Adipocyte (in vitro differentiated cells): ENCODE measurements at regions not wholly inside any gene's neighbourhood (a gene's known extent, or its start where the extent isn't known, plus 50 kb on each side); places are given as distances from the start of the nearest gene placed in this dataset.

ENCODE experiments used
- DNase-seq: peaks from one replicate; pipeline ENCODE4 v3.0.0-alpha.2; 2015; ENCODE audit warnings: low read depth
- H3K27me3 ChIP-seq: replicated peaks from 2 replicates; pipeline ENCODE4 v1.7.0; 2013; ENCODE audit warnings: mild to moderate bottlenecking, low read length, moderate library complexity; ENCODE audit not compliant: control insufficient read depth, insufficient read depth
- H3K36me3 ChIP-seq: 2 replicates; pipeline ENCODE4 v1.7.0; 2013; ENCODE audit warnings: low read length, mild to moderate bottlenecking, moderate library complexity; ENCODE audit not compliant: control insufficient read depth, insufficient read depth, severe bottlenecking
- H3K4me1 ChIP-seq: 2 replicates; pipeline ENCODE4 v1.7.0; 2013; ENCODE audit warnings: mild to moderate bottlenecking, low read length, moderate library complexity; ENCODE audit not compliant: control insufficient read depth, insufficient read depth
- H3K4me3 ChIP-seq: 2 replicates; pipeline ENCODE4 v1.7.0; 2013; ENCODE audit warnings: mild to moderate bottlenecking, low read length, moderate library complexity
- H3K9ac ChIP-seq: 2 replicates; pipeline ENCODE4 v1.7.0; 2013; ENCODE audit warnings: mild to moderate bottlenecking, low read length, moderate library complexity
- H3K9me3 ChIP-seq: 2 replicates; pipeline ENCODE4 v1.7.0; 2013; ENCODE audit warnings: mild to moderate bottlenecking, low read length, moderate library complexity; ENCODE audit not compliant: control insufficient read depth

DNA sequence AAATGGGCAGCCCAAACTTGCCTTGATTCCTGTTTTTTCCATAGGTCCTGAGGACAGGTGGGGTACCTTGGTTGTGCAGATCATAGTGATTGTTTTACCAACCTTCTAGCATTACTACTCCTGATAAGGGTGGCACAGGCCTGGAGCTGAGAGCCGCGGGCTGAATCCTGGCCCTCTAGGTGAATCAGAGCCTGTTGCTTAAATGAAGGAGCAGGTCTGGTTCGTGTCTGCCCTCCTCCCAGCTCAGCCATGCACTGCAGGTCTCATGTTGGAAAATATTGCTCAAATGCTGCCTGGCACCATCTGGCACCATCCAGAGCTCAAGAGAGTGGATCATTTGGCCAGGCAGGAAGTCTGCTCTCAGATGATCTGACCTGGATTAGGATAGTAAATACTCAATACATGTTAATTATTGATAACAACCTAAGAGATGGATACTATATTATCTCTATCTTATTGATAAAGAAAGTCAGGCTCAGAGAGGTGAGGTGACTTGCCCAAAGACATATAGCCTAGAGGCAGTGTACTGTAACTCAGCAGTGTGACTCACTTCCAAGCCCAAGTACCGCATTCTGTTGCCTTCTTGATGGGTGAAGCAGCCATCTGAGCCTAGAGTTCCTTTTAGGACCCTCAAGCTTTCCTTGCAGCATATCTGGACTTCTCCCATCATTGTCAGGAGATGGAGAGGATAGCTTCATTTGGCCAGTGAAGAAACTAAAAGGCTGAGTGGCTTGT, 104.3 kb upstream of the PITX1 start:
- no peak overlapping the region for H3K9ac ChIP-seq
- H3K9me3 ChIP-seq, result no peaks in the 10 kb centered on the region
- peaks cover 26% of the 10 kb centered on the region for H3K4me1 ChIP-seq
- no peaks in the 10 kb centered on the region for H3K36me3 ChIP-seq
- no peak overlapping the region for H3K4me3 ChIP-seq
- DNase-seq, result no peak
- H3K27me3 ChIP-seq, result no peaks in the 10 kb centered on the region

DNA sequence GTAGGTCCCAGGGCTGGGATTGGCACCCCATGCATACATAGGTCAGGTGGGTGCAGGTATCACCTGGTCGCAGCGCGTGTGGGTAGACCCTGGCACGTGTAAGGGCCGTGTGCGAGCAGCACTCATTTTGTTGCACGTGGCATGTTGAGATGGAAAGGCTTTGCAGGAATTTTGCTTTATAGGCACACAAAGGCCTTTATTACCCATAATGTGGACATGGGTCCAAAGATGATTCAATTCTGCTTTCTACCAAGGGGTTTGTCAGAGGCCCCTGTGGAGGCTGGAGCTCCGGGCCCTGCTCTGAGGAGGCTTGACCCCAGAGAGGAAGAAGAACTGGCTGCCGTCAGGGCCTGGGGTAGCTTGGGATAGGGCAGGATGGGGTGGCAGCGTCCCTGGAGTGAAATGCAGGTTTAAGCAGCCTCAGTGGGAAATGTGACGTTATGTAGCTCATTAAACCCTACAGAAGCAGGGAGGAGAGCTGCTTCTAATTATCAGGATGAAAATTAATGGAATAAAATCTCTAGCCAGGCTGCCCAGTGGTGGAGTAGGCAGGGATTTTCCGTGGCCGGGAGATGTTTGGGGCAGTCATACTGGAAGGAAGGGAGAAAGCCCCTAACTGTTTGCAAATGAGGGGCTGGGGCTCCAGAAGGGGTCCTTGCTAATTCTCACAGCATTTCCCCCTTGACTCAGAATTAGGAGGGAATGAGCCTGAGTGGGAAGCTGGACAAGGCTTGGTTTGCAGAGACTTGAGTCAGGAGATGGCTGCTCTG, 103.3 kb upstream of the PITX1 start:
- DNase-seq, result no peak
- H3K36me3 ChIP-seq, result no peaks in the 10 kb centered on the region
- H3K9me3 ChIP-seq, result no peaks in the 10 kb centered on the region
- no peak overlapping the region for H3K9ac ChIP-seq
- H3K4me1 ChIP-seq, result peaks cover 26% of the 10 kb centered on the region
- H3K27me3 ChIP-seq, result no peaks in the 10 kb centered on the region
- H3K4me3 ChIP-seq, result no peak overlapping the region

- DNase-seq, result no peak
- H3K9ac ChIP-seq, result no peak overlapping the region
- H3K4me1 ChIP-seq, result peaks cover 26% of the 10 kb centered on the region
- H3K4me3 ChIP-seq, result no peak overlapping the region
- no peaks in the 10 kb centered on the region for H3K9me3 ChIP-seq
- no peaks in the 10 kb centered on the region for H3K36me3 ChIP-seq
- H3K27me3 ChIP-seq, result no peaks in the 10 kb centered on the region
Measured at GRCh38 chr5:135136546-135136945, 102.5 kb upstream of the PITX1 start.

GRCh38 chr5:135135530-135136226, 101.7 kb upstream of the PITX1 start:
- peaks cover 24% of the 10 kb centered on the region for H3K4me1 ChIP-seq
- no peak overlapping the region for H3K9ac ChIP-seq
- DNase-seq, result no peak
- H3K4me3 ChIP-seq, result no peak overlapping the region
- H3K9me3 ChIP-seq, result no peaks in the 10 kb centered on the region
- H3K27me3 ChIP-seq, result no peaks in the 10 kb centered on the region
- H3K36me3 ChIP-seq, result no peaks in the 10 kb centered on the region

- Histone ChIP-seq H3K9ac (no peak overlapping the region), H3K36me3 (no peaks in the 10 kb centered on the region), H3K27me3 (no peaks in the 10 kb centered on the region), H3K9me3 (no peaks in the 10 kb centered on the region), H3K4me1 (peaks cover 15% of the 10 kb centered on the region), H3K4me3 (no peak overlapping the region)
- no peak for DNase-seq
Measured at GRCh38 chr5:135134691-135135381, 100.8 kb upstream of the PITX1 start.

DNA sequence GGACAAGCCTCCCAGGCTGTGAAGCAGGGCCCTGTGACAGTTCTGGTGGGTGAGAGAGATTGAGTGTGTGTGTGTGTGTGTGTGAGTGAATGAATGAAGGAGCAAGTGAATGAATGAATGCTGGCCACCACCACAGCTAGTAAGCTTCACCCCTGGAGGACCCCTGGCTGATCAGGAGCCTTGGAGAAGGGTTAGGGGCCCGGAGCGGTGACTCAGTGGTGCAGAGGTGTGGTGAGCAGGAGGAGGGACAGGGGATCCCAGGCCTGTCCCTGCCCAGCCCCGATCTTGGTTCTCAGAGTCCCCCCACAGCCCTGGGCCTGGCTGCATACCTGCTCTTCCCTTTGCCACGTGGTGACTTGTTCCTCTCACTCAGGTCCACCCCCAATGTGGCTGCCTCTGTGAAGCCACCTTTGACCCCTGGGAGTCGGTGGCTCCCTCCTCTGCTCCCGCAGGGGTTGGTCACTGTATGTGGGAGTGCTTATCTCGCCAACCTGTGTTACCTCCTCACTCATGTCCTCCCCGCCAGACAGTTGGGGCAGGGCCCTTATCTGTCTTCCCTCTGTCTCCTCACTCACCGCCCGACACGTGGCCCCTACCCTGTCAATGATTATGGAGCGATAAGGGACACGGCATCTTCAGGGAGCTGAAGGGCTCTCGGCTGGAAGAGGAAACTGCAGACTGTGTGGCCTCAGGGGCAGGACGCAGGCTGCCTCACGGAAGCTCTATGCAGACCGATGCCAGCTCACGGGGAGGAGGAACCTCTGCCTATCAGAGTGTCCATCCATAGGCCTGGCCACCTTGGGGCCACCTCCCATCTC, 99.9 kb upstream of the PITX1 start:
- Histone ChIP-seq H3K27me3 (no peaks in the 10 kb centered on the region), H3K4me1 (peaks cover 10% of the 10 kb centered on the region), H3K4me3 (no peak overlapping the region), H3K9ac (no peak overlapping the region), H3K36me3 (no peaks in the 10 kb centered on the region), H3K9me3 (no peaks in the 10 kb centered on the region)
- DNase-seq, result no peak

DNA sequence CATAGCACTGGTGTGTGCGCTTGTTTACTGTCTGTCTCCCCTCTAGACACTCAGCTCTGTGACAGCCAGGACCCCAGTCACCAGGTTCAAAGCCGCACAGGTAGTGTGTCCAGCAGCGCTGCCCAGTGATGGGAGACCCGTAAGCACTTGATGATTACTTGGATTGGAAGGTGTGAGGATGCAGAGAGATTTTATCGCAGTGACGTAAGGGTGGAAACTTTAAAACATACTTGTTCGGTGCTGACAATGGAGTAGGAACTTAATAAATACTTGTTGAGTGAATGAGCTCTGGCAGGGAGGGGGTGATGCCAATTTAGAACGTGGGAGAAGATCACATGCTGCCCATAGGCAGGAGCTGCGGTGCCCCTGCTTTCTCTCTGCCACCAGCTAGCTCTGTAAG, 99.2 kb upstream of the PITX1 start:
- no peak overlapping the region for H3K4me3 ChIP-seq
- no peaks in the 10 kb centered on the region for H3K9me3 ChIP-seq
- no peaks in the 10 kb centered on the region for H3K27me3 ChIP-seq
- H3K9ac ChIP-seq, result no peak overlapping the region
- DNase-seq, result no peak
- H3K4me1 ChIP-seq, result peaks cover 10% of the 10 kb centered on the region
- no peaks in the 10 kb centered on the region for H3K36me3 ChIP-seq

- H3K4me1 ChIP-seq, result peaks cover 16% of the 10 kb centered on the region
- no peak overlapping the region for H3K9ac ChIP-seq
- no peak overlapping the region for H3K4me3 ChIP-seq
- DNase-seq, result no peak
- H3K9me3 ChIP-seq, result no peaks in the 10 kb centered on the region
- no peaks in the 10 kb centered on the region for H3K36me3 ChIP-seq
- no peaks in the 10 kb centered on the region for H3K27me3 ChIP-seq
Measured at GRCh38 chr5:135131801-135132680, 98.0 kb upstream of the PITX1 start.

- Histone ChIP-seq H3K36me3 (no peaks in the 10 kb centered on the region), H3K4me1 (peaks cover 7% of the 10 kb centered on the region), H3K9ac (no peak overlapping the region), H3K27me3 (no peaks in the 10 kb centered on the region), H3K9me3 (no peaks in the 10 kb centered on the region), H3K4me3 (no peak overlapping the region)
- DNase-seq, result no peak
Measured at GRCh38 chr5:135130261-135131215, 96.5 kb upstream of the PITX1 start.
